GM21717 (cell line): ENCODE measurements at regions not wholly inside any gene's neighbourhood (a gene's known extent, or its start where the extent isn't known, plus 50 kb on each side); places are given as distances from the start of the nearest gene placed in this dataset.
A peak's percentile ranks its signal among the peaks of the same experiment; 100 is the strongest.
"Not testable (repeated sequence)": the region's sequence is repeated elsewhere in the genome, so short reads cannot be mapped to it uniquely, and the experiment has no call there.

Experiments used
- ATAC-seq: cut with Tn5 transposase; IDR thresholded peaks from one replicate; pipeline ENCODE4 v1.9.1; 2021; ENCODE audit warnings: mild to moderate bottlenecking, moderate library complexity; ENCODE audit not compliant: unreplicated experiment

DNA sequence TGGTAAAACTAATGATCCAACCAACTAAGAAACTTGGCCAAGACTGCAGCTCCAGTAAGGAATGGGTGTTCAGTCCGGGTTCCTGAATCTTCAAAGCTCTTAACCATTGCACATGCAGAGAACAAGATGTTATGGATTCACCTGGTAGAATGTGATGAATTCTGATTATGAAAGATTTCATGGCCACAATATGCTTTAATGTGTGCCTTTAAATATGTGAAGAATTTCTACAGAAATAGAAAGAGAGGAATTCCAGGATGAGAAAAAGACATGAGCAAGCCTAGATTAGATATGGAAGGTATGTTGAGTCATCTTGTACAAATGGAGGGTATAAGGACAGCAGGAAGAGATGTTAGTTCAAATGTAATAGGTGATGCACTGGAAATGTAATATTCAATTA, 472.2 kb upstream of the TENM3 start:
- ATAC-seq = no peak

DNA sequence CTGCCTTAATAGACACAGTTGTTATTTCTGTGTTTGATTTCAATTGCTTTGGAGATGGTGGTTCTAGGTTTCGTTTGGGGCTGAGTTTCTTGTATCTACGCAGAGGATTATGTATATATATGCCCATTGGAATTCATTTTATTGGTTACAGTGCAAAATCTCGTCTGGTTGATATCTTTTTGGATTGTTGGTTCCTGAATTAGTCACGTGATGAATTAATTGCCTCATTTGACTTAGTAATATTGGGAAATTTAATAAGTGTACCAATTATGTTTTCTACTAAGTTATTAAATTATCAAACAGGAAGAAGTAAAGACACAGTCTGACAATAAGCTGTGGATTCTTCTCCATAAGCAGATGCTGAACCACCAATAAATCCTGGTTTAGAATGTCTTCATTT, 467.9 kb upstream of the TENM3 start:
- no peak for ATAC-seq

DNA sequence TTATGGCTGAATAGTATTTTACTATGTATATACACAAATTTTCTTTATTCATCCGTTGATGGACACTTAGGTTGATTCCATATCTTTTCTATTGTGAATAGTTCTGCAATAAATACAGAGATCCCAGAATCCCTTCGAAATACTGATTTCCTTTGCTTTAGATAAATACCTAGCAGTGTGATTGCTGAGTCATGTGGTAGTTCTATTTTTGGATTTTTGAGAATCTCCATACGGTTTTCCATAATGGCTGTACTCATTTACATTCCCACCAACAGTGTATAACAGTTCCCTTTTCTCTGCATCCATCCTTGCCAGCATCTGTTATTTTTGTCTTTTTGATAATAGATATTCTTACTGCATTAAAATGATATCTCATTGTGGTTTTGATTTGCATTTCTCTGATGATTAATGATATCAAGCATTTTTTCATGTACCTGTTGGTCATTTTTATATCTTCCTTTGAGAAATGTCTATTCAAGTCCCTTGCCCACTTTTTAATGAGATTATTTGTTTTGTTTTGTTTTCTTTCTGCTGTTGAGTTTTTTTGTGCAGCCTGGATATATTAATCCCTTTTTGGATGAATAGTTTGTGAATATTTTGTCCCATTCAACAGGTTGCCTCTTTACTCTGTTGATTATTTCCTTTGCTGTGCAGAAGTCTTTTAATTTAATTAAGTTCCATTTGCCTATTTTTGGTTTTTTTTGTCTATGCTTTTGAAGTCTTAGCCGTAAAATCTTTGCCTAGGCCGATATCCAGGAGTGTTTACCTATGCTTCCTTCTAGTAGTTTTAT, 466.7 kb upstream of the TENM3 start:
- no peak for ATAC-seq

DNA sequence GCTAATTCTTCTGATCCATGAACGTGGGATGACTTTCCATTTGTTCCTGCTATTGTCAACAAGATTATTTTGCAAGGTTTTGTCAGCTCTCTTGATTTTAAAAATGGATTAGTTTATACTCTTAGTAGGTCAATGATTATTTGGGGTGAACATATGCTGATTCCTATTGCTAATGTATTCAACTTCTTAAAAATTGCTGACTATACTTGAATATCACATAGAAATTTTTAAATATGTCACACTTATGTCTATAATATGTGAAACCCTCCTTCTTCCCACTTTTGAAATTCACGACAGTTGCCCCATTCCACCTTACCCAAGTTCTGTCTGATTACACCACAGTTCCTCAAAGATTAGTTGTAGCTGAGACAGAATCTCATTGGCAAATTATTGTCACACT, 465.7 kb upstream of the TENM3 start:
- ATAC-seq = no peak

DNA sequence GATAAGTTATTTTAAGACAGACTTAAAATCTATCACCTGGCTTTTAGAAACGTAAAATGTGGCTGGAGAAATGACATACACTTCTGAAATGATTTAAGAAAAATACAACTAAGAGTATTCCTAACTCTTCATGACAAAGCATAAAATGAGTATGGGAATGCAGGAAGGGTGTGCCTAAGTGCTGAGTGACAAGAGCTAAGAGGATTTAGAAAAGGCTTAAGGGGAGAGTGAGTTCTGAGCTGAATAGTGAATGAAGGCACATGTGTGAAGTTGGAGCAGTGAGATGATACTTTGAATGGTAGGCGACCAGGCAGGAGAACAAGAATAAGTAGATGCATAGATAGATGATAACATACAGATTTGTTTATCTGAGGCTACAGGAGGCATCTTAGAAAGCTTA, 458.3 kb upstream of the TENM3 start:
- no peak for ATAC-seq

DNA sequence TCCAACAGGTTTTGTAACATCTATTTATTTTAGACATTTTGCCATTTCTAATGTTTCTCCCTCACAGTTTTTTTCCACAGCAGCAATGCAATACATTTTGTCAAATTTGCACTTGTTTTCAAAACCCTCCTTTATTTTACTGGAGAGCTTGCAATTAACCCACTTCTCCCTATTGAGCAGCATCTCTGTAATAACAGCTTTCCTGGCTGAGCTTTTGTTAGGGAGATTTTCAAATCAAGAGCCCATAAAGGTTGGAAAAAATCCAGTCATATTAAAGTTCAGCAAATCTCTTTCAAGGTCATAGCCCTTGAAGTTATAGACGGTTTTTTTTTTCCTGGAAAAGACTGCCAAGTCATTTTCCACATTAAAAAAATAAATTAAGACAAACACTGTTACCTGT, 450.6 kb upstream of the TENM3 start:
- no peak for ATAC-seq

DNA sequence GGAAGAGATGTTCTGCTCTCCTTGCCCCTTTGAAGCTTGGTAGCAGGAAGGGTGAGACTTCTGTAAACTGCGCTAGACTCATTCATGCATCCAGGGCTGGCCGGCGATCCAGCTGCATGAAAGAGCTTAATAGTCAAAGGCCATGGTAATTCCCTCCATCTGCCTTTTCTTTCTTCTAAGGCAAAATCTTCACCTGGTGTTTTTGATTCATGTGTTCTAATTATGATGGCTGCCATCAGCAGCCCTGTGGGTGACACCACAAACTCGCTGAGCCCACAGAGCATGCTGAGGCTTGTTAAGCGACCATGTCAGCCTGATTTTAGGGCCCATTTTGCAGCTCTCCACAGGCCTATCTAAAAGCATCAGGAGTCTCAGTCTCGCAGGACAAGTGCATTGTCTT, 450.1 kb upstream of the TENM3 start:
- ATAC-seq = no peak

DNA sequence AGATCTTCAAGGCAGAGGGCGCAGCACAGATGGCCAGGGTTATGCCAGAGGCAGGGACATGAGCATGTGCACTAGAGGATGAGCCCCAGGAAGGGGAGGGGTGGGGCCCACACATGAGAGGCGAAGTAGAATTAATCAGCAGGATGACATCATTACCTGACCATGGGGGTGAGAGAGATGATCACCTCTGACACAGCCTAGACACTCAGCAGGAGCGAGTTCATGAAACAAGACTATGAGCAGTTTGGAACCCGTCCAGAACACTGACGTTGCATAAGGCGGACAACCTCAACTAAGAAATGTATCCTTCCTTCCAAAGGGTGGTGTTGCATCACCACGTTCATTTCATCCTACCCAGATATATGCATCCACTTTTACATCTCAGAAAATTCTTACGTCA, 446.7 kb upstream of the TENM3 start:
- ATAC-seq = no peak

DNA sequence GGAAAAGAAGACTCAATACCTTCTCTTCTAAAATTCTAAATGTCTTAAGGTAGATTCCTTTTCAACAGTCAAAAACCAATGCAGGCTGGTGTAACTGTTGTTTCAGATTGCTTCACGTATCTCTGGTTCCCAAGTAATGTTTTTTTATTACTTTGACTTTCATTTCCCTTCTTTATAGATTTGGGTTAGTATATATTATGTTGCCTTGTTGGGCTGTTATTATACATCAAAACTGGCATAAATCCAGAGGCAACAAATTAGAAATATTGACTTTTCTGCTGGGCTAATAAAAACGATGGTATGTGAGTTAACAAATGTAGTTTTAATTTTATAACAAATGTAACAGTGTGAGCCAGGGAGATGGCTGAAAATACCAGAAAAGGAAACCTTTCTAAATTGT, 444.7 kb upstream of the TENM3 start:
- ATAC-seq = no peak

DNA sequence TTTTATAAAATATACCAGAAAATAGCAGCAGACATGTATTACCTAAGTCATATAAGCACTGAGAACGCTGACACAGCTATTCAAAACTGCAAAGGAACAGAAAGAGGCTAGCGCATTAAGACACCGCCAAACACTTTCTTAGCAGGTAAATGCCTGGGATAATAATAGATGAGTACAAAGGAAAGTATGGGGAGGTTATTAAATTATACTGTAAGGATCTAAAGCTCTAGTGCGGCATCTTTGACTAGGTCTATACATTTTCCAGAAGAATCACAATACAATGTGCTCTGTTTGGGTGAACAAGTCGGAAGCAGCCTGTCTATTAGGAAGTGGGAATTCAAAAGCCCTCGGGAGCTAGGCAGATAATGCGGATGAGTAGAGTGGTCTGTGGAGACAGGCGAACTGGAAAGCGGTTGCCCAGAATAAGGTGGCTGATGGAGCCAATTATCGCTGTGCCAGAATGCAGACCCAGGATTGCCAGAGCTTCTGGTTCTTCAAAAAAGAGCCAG, 443.6 kb upstream of the TENM3 start:
- no peak for ATAC-seq

DNA sequence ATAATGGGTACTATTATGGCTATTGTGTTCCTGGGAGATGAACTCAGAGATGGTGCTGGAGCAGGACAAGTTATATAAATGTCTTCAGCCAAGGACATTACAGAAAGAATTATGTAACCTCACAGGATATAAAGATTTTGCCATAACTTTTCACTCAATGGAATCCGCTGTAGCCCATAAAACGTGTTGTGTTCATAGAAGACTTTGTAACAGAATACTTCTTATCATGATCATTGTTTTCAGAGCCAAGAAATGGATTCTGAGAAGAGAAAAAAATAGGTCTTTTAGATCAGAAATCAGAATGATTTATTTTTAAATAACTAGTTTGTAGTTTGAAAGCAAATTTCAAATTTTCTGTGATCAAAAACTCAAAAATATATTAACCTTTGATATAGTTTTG, 441.0 kb upstream of the TENM3 start:
- no peak for ATAC-seq

DNA sequence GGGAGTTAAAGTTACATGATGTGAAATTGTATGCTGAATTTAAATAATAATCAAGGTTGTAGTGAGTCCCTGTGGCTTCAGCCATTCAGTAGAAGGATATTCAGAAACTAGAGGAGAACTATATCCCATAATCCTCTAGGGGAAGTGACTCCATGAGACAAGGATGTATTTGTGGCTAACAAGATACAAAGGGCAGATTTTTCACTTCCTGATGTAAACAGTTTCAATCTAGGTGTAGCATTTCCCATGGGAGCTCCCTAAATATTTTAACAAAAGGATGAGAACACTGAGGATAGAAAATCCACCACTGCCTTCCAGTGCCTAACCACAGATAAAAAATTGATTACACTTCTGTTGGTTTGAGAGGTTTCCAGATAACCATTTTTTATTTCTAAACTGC, 435.4 kb upstream of the TENM3 start:
- ATAC-seq = no peak

DNA sequence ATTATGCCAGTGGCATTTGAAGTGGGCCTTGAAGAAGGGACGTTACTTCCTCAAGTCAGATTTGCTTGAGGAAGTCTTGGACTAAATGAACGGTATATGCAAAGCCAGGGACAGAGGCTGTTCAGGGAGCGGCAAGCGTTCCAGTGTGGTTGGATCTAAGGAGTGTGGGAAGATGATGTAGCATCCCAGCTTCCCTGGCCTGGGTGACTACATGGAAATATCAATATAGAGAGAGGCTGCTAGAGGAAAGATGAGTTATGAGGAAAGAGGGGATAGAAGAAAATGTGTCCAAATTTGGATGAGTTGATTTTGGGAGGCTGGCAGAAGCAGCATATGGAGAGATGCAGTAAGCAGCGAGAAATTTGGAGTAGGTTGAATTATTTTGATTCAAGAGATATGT, 432.5 kb upstream of the TENM3 start:
- no peak for ATAC-seq

DNA sequence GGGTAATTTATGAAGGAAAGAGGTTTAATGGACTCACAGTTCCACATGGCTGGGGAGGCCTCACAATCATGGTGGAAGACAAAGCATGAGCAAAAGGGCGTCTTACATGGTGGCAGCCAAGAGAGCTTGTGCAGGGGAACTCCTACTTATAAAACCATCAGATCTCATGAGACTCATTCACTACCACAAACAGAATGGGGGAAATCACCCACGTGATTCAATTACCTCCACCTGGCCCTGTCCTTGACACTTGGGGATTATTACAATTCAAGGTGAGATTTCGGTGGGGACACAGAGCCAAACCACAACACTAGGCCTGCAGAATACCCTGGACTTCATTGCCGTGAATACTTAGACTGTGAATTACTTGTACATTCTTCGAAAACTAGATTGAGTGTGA, 431.7 kb upstream of the TENM3 start:
- ATAC-seq = not testable (repeated sequence)

DNA sequence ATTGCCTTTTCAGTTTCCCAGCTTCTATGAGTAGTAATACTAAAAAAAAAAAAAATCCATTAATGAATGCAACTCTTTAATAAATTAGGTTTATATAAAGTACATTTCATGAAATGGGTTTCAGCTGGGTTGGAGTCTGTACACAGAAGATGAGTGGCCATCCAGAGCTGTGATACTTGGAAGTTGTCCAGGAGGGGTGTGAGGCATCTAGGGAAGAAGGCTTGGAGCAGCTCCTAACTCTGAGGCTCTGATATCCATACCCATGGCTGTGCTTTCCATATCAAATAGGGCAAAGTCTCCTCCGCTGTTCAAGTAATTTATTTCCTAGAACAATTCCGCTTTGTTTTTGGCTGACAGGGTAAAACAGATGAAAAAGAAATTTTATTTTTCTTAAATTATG, 423.3 kb upstream of the TENM3 start:
- ATAC-seq = no peak

DNA sequence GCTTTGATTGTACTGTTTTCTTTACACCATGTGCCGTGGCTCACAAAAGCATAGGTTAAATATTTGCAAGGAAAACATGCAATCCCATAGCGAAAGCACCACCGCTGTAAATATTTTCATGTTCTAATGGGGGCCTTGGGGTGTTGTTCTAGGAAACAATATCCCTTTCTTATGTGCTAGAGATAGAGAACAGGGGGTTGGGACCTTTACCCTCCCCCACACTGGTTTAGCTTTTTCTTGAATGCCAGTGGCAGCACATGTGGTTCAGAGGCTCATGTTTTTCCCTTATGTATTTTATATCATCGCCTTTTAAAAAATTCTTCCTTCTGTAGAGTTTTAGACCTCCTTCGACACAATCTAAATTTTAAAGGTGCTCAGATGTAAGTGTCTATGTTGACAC, 422.6 kb upstream of the TENM3 start:
- ATAC-seq = no peak

DNA sequence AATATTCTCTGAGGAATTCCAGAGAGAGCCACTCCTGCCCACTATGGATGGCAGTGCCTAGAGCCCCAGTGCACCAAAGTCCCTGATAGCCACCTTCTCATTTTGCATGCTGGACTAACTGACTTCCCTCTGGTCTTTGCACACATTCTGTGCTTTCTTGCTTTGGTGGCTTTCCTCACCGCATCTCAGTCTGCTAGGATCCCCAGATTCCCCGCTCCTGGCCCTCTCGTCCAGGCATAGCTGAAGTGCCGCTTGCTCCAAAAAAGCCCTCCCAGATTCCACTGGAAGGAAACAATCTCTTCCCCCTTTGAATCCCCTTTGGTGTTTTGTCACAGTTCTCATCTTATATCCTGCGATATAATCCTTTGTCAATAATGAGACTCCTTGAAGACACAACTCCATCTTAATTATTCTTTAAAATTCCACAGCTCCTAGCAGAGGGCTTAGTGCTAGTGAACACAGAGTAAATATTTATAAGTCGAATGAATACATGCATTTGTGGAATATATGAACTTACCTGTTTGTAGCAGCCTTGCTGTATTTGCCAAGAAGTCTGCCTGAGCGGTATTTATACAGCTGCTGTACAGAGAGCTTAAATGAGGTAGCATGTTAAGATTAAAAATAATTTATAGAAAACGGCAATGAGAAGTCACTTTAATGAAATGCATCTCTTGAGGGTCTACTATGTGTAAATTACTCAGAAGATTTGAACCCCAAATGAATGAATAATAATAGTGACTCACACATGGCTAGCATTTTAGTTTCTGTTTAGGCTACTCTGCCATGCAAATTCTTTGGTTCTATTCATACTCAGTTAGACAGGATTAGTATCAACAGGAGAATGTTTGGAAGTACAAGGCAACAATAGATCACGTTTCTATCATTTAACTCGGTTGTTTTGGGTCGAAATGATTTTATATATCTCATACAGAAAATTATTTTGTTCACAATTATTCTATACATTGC, 421.9 kb upstream of the TENM3 start:
- ATAC-seq = peak; percentile 53

DNA sequence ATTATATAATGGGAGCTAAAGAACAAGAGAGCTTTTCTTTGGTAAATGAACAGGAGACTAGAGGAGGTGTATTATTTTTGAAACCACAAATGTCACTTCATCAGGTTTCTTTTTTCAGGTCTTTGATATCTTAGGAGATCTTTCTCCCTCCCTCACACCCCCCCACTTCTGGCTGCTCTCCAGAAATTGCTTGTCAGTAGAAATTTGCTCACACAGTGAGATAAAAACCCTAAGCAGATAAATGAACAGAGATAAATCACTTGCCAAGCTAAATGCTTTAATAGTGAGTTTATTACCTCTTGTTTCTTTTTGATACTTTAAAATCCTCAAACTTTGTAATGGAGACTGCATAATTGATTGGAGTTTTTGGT, 421.2 kb upstream of the TENM3 start:
- ATAC-seq = no peak

DNA sequence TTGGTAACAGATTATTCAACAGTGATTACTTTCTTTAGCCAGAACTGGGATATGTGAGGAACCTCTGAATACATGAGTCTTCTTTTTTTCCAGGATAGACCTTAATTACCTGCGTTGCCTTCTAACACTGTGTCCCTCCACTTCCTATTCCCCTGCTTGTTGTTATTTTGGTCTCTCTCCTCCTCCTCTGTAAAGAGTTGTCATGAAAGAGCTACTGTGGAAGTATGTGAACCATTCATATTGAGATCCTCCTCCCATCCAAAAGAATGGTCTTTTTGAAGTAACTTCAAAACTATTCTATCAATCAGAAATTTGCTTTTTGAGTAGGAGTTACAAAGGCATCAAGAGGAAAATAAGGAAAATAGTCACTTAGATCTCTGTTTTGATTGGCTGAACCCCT, 420.0 kb upstream of the TENM3 start:
- no peak for ATAC-seq

DNA sequence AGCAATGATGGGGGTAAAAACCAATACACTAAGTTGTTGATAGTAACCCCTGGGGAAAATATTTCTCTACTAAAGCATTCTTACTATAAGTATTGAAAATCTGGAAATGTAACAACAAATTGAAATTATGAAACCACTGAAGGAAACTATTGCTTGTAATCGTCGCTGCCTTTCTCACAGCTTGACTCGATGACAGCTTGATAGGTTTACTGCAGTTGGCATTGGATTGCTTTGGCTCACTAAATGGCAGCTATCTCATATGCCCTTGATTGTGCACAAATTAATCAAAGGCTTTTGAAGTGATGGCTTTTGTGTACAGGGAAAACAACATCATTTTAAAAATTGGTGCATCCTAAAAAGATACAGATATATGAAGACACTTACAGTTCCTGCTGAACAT, 419.6 kb upstream of the TENM3 start:
- no peak for ATAC-seq

DNA sequence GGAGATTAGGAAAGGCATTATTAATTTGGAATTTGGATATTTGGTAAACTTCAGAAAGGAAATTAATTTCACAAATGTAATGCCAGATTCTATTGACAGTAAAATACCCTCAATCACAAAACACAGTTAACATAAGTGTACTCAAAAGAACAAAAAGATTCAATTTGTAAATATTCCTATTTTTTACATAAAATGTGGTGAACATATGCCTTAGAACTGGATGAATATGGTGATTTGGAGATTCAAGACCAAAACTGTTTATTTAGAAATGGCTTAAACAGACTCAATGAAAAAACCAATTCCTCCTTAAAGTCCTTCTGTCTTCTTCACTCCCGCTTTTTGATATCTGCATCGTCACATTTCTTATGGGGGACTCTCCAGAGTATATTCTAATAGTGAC, 417.6 kb upstream of the TENM3 start:
- no peak for ATAC-seq

DNA sequence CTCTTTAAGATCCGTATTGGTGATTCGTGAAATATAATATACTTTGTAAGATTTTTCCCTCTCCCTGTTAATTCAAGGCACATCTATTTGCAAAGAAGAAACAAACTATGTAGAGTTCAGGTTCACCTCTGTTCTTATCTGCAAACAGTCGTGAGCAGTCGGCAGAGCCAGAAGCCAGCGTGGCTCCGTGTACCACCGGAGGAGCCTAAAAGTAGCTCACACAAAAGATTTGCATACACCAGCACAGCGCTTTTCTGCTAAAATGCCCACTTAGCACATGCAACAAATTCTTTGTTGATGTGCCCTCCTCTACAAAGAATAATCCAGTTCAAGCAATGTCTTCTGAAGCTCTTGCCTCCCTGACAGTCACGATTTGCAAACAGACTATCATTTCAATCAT, 416.0 kb upstream of the TENM3 start:
- no peak for ATAC-seq
